GM19467 (cell line): ENCODE measurements at regions not wholly inside any gene's neighbourhood (a gene's known extent, or its start where the extent isn't known, plus 50 kb on each side); places are given as distances from the start of the nearest gene placed in this dataset.

Source experiments
- ATAC-seq: cut with Tn5 transposase; IDR thresholded peaks from one replicate; pipeline ENCODE4 v1.9.1; 2021; ENCODE audit warnings: mild to moderate bottlenecking, moderate library complexity; ENCODE audit not compliant: unreplicated experiment

DNA sequence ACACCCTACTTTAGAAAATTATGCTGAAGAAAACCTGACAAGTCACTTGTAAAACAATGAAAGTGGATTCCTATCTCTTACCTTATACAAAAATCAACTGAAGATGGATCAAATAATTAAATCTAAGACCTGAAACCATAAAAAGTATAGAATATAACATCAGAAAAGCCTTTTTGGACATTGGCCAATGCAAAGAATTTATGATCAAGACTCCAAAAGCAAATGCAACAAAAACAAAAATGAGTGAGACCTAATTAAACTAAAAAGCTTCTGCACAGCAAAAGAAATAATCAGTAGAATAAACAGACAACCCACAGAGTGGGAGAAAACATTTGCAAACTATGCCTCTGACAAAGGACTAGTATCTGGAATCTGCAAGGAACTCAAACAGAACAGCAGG is 303.0 kb upstream of the CDH9 start:
- ATAC-seq = no peak

DNA sequence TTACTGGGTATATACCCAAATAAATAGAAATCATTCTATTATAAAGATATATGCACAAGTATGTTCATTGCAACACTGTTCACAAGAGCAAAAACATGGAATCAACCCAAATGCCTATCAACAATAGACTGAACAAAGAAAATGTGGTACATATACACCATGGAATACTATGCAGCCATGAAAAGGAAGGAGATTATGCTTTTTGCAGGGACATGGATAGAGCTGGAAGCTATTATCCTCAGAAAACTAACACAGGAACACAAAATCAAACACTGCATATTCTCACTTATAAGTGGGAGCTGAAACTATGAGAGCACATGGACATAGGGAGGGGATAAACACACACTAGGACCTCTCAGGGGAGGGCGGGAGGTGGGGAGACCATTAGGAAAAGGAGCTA is 298.4 kb upstream of the CDH9 start:
- no peak for ATAC-seq

GRCh38 chr5:27328480-27328879 is 290.1 kb upstream of the CDH9 start:
- no peak for ATAC-seq

DNA sequence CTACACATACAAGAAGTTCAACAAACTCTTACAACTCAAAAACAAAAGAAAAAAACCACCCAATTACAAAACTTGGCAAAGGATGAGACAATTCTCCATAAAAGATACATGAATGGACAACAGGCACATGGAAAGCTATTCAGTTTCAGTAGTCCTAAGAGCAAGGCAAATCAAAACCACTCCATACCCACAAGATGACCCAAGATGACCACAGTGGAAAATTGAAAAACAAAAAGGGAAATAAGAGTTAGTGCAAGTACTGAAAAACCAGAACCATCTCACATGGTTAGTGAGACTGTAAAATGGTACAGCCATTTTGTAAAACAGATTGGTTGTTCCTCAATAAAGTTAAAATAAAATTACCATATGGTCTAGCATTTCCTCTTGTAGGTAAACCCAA is 287.1 kb upstream of the CDH9 start:
- ATAC-seq = no peak

- no peak for ATAC-seq
Observed at GRCh38 chr5:27318701-27319100, 280.3 kb upstream of the CDH9 start.

DNA sequence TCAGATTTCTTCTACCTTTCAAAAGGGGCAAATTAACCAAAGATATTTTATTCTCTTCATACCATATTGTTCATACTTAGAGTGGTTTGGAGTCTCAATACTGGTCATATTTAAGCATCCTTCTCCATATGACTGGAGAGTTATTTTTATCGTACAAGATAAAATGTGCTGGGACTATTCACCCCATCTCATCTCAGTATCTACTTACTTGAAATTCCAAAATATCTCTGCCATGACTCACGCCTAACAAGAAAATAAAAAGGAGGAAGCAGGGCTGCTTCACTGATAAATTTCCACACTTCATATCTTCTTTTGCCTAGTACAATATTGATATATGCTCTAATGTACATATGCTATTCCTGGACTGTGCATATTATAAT is 277.9 kb upstream of the CDH9 start:
- ATAC-seq = no peak

GRCh38 chr5:27315363-27316270 is 277.2 kb upstream of the CDH9 start:
- no peak for ATAC-seq

DNA sequence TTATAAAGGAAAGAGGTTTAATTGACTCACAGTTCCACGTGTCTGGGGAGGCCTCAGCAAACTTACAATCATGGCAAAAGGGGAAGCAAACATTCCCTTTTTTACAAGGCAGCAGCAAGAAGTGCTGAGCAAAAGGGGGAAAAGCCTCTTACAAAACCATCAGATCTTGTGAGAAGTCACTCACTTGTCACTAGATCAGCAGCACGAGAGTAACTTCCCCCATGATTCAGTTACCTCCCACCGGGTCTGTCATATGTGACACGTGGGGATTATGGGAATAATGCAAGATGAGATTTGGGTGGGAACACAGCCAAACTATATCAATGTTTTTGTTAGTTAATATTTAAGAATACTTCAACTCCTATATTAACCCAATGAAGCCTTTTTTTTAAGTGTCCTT is 275.2 kb upstream of the CDH9 start:
- ATAC-seq = no peak

DNA sequence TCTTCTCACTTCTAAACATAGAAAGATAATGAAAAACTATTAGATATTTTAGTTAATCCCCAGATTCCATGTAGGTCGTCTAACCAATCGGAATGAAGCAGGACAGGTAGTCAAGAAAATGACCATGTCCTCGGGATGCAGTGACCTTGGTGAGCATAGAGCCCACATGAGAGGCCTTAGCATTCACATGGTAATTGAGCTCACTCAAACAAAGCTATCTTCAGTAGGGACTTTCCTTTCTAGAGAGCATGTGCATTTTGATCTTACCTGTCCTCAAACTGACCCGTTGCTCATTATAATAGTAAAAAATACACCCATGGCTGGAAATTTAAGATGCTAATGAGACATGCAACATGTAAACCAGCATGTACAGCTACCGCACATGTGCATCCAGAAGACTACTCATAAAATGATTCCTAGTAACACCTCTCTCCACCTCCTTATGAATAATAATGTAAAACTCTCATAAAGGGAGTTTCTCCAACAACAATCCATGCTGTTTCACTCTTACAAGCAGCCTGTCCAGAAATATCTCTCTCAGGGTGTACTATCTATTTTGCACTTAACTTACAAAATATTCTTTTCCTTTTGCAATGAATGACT is 274.0 kb upstream of the CDH9 start:
- no peak for ATAC-seq

DNA sequence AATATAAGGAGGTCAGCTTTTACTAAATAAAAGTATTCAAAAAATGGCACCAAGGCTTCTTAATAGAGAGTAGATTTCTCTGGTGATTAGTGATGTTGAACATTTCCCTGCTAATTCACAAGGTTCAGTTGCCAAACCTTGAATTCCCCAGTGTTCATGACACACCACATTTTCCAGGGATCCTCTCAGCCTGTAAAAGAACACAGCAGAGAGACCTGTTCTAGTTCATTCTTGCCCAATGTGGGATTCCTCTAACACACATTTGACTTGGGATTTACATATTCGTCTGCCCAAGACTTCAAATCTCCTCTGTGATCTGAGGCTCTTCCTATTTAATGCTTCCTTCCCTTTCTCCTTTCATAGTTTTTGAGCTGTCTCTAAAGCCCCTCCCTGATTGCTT is 273.2 kb upstream of the CDH9 start:
- no peak for ATAC-seq

GRCh38 chr5:27308153-27308552 is 269.8 kb upstream of the CDH9 start:
- ATAC-seq = no peak

GRCh38 chr5:27290172-27290571 is 251.8 kb upstream of the CDH9 start:
- ATAC-seq = no peak

- ATAC-seq = no peak
Observed at GRCh38 chr5:27276119-27276518, 237.7 kb upstream of the CDH9 start.

- no peak for ATAC-seq
Observed at GRCh38 chr5:27275345-27275744, 237.0 kb upstream of the CDH9 start.

DNA sequence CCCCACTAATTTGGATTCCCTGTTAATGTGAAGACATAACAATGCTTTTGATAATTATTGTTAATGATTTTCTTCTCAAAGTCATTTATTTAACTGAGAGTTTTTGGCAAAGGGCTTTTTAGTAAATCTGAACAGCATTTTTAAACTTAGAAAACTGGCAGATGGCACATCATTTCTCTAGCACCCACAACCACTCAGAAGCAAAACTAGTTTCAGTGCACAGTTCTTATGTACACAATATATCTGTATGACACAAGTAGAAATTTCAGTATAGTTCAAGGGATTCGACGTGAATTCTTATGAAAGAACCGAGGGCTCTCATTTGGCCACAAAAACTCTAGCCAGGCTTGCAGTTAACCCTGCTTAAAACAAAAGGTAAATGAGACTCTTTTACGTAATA is 231.4 kb upstream of the CDH9 start:
- ATAC-seq = no peak

- no peak for ATAC-seq
Observed at GRCh38 chr5:27267209-27267824, 228.9 kb upstream of the CDH9 start.

DNA sequence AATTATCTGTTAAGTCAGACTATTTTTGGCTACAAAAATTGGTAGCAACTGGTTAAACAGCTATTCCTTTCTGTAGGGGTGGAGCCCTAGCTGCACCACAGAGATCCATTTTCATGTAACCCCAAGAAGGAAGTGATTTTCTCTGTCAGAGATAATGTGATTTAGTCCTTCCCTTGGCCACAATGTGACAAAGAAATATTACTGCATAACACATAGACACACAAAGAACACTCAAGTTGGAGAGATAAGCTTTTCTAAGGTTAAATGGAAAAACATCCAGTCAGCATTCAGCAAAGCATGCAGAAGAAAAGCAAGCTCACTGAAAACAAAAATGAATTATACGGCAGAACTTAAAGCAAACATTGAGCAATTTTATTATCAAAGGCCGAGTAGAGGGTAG is 227.8 kb upstream of the CDH9 start:
- no peak for ATAC-seq

GRCh38 chr5:27257696-27258095 is 219.3 kb upstream of the CDH9 start:
- ATAC-seq = no peak

GRCh38 chr5:27252911-27253310 is 214.5 kb upstream of the CDH9 start:
- no peak for ATAC-seq

DNA sequence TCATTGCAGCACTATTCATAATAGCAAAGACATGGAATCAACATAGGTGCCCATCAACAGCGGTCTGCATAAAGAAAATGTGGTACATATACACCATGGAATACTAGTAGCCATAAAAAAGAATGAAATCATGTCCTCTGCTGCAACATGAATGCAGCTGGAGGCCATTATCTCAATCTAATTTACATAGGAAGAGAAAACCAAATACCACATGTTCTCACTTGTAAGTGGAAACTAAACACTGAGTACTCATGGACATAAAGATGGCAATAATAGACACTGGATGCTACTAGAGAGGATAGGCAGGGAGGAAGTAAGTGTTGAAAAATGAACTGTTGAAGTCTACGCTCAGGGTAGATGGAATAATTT is 203.9 kb upstream of the CDH9 start:
- no peak for ATAC-seq

DNA sequence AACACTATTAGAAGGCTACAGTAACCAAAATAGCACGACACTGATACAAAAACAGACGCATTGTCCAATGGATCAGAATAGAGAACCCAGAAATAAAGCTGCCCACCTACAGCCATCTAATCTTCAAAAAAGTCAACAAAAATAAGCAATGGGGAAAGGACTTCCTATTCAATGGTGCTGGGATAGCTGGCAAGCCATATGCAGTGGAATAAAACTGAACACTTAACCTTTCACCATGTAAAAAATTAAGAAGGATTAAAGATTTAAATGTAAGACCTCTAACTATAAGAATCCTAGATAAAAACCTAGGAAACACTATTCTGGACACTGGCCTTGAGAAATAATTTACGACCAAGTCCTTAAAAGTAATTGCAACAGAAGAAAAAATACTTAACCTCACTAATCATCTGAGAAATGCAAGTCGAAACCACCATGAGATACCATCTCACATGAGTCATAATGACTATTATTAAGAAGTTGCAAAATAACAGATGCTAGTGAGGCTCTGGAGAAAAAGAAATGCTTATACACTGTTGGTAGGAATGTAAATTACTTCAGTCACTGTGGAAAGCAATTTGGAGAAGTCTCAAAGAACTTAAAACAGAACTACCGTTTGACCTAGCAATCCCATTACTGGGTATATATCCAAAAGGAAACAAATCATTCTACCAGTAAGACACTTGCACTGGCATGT is 203.3 kb upstream of the CDH9 start:
- no peak for ATAC-seq

DNA sequence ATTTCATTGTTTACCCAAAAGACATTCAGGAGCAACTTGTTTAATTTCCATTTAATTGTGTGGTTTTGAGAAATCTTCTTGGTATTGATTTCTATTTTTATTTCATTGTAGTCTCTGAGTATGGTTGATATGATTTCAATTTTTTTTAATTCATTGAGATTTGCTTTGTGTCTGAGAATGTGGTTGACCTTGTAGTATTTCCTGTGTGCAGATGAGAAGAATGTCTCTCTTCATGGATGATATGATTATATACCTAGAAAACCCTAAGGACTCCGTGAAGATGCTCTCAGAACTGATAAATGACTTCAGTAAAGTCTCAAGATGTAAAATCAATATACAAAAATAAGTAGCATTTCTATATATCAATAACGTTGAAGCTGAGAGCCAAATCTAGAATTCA is 202.4 kb upstream of the CDH9 start:
- ATAC-seq = no peak
